GM18517 (cell line): ENCODE measurements at regions not wholly inside any gene's neighbourhood (a gene's known extent, or its start where the extent isn't known, plus 50 kb on each side); places are given as distances from the start of the nearest gene placed in this dataset.
"Not testable (repeated sequence)": the region's sequence is repeated elsewhere in the genome, so short reads cannot be mapped to it uniquely, and the experiment has no call there.

ENCODE experiments used
- ATAC-seq: cut with Tn5 transposase; IDR thresholded peaks from one replicate; pipeline ENCODE4 v1.9.1; 2021; ENCODE audit warnings: mild to moderate bottlenecking, moderate library complexity; ENCODE audit not compliant: unreplicated experiment

DNA sequence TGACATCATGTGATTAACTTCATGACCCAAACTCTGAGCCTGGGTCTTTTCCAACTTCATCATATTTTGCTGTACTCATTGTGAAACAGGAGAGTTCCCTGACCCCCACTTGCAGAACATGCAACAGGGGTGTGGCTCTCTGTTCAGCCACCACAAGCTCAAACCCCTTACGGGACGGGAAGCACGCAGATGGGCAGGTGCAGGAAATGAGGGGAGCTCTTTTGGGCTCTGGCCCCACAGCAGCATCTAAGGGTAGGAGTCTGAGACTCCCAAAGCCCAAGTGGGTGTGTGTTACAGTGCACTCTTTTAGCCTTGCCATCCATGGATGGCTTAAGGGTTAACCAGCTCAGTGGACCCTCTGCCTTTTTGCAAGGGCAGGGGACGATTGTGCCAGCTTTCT lies 599.5 kb upstream of the SMIM31 start:
- no peak for ATAC-seq

GRCh38 chr4:164169591-164169990 lies 584.3 kb upstream of the SMIM31 start:
- ATAC-seq, result no peak

DNA sequence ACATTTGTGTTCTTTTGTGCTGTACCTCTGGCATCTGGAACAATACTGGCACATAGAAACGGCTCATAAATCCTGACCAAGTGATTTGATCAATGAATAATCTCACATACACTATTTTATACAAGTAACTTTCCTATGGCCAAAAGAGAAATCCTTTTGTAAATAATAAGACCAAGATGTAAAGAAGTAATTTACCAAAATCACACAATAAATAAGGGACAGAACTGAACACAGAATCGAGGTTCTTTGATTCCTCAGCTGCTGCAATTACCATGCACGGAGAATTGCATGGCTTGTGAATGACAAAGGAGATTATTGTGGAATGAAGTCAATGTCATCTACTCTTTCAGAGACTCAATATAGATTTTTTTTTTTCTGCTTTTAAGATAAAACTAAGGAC lies 576.8 kb upstream of the SMIM31 start:
- ATAC-seq, result no peak

DNA sequence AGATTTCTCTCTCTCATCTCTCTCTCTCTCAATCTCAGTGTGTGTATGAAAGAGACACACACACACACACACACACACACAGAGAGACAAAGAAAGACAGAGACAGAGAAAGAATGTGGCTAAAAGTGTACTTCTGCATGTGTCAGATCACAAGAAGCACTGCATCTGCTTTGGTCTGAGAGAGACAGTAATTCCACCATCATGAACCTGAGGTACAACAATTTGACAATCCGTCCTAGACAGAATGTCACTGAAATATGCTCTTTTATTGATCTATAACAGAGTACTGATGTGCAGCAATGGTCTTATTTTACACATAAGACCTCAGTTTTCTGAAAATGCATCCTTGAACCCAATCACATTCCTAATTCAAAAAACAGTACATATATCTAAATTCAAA lies 576.2 kb upstream of the SMIM31 start:
- no peak for ATAC-seq

GRCh38 chr4:164188236-164188635 lies 565.7 kb upstream of the SMIM31 start:
- no peak for ATAC-seq

DNA sequence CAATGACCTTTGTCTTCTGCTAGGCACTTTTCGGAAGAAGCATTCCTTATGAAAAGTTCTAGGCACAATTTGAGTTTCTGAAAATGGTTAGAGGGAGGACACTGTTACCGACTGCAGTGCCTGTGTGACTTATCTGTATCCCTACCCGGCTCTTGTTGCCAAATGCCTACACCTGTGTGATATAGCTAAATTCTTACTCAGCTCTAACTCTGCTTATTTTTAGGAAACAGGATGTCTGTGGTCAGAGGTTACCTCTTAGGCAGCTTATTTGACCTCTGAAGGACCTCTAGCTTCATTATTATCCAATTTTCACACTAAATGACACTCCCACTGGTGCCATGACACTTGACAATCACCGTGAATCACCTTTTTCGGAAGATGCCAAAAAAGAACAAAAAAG lies 561.1 kb upstream of the SMIM31 start:
- ATAC-seq, result peak; percentile 62

GRCh38 chr4:164193676-164194075 lies 560.3 kb upstream of the SMIM31 start:
- ATAC-seq, result no peak

- no peak for ATAC-seq
These were observed 556.4 kb upstream of the SMIM31 start for GRCh38 chr4:164197556-164197955.

DNA sequence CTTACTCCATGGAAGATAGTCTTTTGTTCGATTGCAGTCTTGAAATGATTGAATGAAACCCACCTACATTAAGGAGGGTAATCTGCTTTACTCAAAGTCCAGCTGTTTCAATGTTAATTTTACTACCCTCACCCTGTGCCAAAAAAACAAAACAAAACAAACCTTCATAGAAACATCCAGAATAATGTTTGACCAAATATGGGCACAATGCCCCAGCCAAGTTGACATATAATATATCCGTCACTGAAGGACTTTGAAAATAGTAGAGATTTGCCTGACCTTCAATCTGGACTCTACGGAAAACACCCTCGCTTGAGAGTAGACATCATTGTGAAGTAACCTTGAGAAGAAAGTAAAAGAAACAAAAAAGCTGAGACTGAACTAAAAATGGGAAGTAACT lies 550.5 kb upstream of the SMIM31 start:
- no peak for ATAC-seq

GRCh38 chr4:164204434-164204833 lies 549.5 kb upstream of the SMIM31 start:
- ATAC-seq, result no peak

DNA sequence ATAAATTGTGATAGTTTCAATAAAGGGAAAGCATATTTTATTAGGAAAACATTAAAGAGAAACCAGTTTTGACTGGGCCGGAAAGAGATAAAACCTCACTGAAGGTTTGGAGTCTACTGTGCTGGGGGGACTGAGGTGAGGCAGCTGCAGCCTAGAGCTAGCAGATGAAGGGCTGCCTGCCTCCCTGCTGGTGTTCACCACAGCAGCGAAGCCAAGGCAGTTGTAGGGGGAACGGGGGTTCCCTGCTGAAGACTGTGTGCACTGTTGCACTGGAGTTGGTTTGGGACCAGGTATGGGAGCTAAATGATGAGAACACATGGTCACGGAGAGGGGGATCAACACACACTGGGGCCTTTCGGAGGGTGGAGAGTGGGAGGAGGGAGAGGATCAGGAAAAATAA lies 546.5 kb upstream of the SMIM31 start:
- no peak for ATAC-seq

DNA sequence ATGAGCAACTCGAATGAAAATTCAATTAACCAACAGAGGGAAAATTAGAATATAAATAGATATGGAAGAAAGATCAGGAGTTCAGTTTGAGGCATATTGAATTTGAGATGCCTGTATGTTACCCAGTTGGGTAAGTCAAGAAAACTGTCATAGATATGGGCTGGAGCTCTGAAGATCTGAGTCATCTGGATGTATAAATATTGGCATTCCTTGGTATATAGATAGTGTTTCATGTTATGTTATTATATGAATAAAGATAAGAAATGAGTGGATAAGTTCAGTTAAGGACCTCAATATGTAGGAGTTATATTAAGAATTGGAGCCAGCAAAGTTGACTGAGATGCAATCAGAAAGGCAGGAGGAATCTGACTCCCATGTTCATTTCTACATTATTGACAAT lies 543.6 kb upstream of the SMIM31 start:
- no peak for ATAC-seq

- ATAC-seq, result no peak
These were observed 541.8 kb upstream of the SMIM31 start for GRCh38 chr4:164212134-164212533.

DNA sequence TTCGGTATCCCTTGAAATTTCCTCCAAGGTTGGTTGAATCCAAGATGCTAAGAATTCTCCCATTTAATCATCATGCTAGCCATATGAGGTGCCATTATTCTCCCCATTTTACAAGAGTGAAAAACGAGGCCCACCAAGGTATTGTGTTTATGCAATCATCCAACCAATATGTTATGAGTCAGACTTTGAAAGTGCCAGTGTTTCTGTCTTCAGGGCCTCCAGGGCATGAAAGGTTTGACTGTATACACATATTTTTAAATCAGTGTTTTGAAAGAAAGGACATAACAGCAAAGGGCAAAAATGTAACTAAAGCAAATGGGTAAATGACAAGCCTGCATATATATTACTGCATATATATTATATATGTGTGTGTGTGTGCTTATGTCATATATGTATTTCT lies 541.2 kb upstream of the SMIM31 start:
- ATAC-seq, result no peak

DNA sequence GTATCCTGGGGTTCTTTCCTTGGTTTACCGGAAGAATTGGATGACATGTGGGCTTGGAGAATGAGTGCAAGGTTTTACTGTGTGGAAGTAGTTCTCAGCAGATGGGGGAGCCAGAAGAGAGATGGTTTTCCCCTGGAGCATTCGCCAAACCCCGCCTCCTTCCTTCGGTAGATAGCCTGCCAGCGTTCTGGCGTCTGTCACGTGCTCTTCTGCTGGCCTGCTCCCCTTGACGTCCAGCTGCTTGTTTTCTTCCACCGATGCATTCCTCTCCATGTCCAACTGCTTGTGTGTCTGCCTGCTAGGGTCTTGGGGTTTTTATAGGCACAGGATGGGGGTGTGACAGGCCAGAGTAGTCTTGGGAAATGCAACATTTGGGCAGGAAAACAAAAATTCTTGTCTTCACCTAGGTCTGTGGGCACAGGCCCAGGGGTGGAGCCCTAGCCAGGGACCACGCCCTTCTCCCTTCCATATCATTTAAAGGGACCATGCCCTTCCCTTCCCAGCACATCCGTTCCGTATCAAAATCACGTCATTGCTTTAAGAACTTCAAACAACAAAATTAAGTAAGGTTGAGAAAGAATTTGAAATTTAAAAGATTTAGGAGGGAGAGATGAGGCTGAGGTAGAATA lies 538.7 kb upstream of the SMIM31 start:
- no peak for ATAC-seq

DNA sequence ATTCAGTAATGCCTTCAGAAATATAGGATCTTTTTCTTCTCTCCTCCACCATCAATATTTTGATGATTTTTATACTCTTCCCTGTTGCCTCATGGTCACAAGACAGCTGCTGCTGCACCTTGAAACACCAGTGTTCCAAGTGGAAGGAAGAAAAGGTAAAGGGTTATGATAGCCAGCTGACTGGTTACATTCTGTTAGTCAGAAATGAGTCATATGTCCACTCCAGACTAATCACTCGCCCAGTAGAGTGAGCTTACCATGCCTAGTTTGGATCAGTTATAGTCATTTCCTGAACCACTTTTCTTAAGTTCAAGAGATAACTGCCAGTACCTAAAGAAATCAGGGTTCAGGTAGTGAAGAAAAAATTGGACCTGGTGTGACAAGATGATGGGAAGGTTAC lies 532.3 kb upstream of the SMIM31 start:
- ATAC-seq, result no peak

GRCh38 chr4:164224871-164225270 lies 529.1 kb upstream of the SMIM31 start:
- no peak for ATAC-seq

GRCh38 chr4:164229255-164229654 lies 524.7 kb upstream of the SMIM31 start:
- no peak for ATAC-seq

DNA sequence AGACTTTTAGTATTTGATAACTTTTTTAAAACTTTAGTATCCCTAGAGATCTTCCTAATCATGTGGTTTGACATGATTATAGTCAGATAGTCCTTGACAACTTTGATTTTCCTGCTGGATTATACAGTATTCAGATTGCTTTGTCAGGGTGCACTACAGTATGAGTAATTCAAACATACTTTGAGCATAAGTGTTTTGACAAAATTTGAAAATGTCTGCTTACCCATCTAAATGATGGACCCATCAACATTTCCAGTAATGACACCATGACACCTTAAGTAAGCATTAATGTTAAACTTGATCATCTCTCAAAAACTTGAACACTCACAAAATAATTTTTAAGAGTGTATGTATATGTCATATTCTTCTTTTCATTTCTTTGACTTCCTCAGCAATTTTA lies 514.5 kb upstream of the SMIM31 start:
- no peak for ATAC-seq

DNA sequence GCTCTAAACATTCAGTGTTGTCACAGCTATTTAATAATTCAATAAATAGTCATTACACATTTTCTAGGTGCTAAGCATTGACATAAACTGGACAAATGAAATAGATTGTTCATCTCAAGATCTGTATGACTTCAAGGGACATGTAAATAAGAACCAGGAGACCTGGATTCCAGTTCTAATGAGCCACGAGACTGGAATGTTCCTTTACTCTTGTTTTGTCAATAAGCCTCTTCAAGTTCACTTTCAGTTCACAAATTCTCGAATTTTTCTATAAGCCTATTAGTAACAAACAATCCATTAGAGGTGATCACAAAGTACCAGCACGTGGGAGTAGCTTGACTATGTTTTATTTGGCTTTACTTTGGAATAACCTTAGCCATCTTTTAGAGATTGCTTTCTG lies 514.0 kb upstream of the SMIM31 start:
- no peak for ATAC-seq

DNA sequence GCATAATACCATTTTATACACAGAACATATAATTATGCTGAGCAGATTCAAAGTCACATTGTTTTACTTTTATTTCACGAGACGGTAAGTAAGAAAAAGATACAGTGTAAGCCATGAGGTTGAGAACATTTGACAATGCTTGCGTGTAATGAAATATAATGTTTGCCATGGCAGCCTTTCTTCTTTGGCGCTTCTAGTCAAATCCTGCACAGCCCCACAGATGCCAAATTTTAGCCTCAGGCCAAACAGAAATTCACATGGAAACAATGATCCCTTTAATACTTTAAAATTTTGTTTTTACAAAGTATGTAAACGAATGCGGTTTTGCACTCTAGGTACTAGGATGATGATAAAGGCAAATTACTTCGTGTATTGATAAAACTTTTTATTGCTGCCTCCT lies 502.7 kb upstream of the SMIM31 start:
- ATAC-seq, result no peak

DNA sequence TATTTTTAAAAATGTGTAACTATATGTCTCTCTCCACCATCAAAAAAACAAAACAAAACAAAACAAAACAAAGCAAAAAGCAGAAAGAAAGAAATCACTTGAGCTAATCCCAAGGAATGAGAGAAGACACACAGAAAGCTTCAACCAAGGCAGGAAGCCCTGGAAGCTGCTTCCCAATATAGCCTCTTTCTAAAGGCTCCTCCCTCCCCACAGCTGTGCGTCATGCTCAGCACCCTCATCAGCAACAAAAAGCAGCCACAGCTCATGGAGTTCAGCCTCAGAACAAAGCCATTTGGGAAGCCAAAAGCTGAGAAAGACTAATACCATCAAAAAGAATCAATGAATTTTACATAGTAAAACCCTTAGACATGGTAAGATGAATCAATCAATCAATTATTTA lies 501.6 kb upstream of the SMIM31 start:
- ATAC-seq, result no peak

GRCh38 chr4:164261831-164262230 lies 492.1 kb upstream of the SMIM31 start:
- ATAC-seq, result no peak

DNA sequence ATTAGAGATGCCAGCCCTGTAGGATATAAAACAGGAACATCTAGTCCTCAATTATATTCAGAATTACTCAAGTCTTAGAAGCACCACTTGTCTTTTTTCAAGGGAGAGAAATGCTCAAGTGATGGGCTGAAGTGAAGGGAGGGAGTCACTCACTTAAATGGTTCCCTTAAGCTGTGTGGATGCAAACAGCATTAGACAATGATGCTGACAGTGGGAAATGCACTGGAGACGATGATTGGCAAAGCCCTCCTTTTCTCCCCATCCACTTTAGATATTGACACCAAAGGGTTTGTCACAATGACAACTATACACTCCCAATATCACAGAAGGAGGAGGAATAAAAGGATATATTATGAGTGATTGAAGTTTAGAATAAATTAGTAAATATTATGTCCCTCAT lies 491.4 kb upstream of the SMIM31 start:
- not testable (repeated sequence) for ATAC-seq
